ENCODE measurements at regions not wholly inside any gene's neighbourhood (a gene's known extent, or its start where the extent isn't known, plus 50 kb on each side); places are given as distances from the start of the nearest gene placed in this dataset.

DNA sequence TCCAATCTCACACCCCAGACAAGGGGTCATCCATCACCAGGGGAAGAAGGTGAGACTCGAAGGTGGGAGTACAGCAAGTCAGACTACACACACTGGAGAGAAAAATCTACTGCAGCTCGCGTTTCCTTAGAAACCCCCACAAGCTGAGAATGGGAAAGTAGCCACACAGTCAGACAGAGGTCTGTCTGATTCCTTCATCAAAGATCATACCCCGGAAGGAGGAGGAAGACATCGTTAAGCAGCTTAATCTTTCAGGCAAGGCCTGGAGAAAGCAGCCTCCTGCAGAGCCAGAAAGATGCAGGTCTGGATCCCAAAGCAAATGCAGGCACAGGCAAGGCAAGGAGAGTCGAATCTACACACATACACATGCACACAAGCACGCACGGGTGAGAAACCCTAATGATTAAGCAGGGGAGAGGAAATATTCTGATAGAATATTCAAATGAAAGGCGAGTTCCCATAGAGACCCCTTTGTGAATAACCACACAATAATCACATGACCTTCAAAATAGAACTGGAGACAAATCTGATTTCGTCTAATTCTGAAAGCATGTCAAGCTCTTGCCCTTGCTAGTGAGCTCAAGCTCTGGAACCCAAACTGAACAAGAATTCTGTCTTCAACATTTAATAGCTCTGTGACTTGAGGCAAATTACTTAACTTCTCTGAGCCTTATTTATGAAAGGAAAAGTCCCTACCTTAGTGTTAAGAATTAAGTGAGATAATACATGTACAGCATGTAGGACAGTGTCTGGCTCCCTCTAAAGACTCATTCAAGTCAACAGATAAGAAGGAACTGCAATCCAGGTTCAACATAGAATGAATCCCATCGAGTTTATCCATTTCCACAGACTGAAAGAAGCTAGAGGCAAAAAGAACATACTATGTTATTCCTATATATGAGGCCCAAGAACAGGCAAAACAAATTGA, 387.8 kb downstream of the OMA1 start:
- no peak for DNase-seq
- Histone ChIP-seq H3K4me3 (no peak overlapping the region), H3K27me3 (ENCODE audit: low read depth) (no peaks in the 10 kb centered on the region), H3K36me3 (no peaks in the 10 kb centered on the region), H3K27ac (no peak overlapping the region), H3K4me1 (no peaks in the 10 kb centered on the region), H3K9me3 (no peaks in the 10 kb centered on the region)
- TF ChIP-seq, protein P1, sequence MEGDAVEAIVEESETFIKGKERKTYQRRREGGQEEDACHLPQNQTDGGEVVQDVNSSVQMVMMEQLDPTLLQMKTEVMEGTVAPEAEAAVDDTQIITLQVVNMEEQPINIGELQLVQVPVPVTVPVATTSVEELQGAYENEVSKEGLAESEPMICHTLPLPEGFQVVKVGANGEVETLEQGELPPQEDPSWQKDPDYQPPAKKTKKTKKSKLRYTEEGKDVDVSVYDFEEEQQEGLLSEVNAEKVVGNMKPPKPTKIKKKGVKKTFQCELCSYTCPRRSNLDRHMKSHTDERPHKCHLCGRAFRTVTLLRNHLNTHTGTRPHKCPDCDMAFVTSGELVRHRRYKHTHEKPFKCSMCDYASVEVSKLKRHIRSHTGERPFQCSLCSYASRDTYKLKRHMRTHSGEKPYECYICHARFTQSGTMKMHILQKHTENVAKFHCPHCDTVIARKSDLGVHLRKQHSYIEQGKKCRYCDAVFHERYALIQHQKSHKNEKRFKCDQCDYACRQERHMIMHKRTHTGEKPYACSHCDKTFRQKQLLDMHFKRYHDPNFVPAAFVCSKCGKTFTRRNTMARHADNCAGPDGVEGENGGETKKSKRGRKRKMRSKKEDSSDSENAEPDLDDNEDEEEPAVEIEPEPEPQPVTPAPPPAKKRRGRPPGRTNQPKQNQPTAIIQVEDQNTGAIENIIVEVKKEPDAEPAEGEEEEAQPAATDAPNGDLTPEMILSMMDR (IDR thresholded peaks at IDR 0.05): no peak
- intact Hi-C loops (cut with DNase I): no loop called here
- no peak for ATAC-seq

DNA sequence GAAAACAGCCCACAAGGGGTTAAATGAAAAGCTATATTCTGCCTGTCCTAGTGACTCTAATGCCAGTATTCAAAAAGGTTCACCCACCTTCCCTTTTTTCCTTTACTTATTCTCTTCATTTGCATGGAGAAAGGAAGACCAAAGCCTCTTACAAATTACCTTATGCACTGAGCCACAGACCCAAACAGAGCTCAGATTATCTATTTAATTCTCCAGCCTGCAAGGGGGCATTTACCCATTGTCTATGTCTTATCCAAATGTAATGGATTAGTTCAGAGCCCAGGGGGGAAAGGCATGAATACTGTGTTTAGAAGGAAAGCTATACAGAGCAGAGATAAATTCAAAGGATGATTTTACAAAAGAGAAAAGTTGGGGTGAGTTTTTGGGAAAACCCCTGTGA, 388.5 kb downstream of the OMA1 start:
- Histone ChIP-seq H3K4me3 (no peak overlapping the region), H3K36me3 (no peaks in the 10 kb centered on the region), H3K27ac (no peak overlapping the region), H3K4me1 (no peaks in the 10 kb centered on the region), H3K9me3 (no peaks in the 10 kb centered on the region), H3K27me3 (ENCODE audit: low read depth) (no peaks in the 10 kb centered on the region)
- intact Hi-C loops (cut with DNase I): no loop called here
- no peak for ATAC-seq
- TF ChIP-seq, protein P1 (IDR thresholded peaks at IDR 0.05): no peak
- DNase-seq: no peak

DNA sequence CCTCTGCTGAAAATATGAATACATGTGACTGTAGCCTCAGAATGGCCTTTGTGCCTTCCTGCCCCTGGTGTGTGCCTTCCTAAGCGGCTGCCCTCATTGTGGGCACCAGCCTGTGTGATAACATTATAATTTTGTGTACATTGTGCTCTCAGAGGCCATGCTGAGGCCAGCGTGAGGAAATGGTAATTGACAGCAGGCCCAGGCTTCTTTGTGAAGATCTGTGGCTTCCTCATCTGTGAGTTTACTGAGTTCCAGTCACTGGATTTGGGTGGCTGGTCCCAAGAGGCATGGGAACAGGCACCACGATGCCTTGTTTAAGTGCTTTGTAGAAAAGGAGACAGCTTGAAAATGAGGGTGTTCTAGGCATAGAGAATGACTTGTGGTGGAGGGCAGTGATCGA, 389.3 kb downstream of the OMA1 start:
- Histone ChIP-seq H3K4me1 (no peaks in the 10 kb centered on the region), H3K36me3 (no peaks in the 10 kb centered on the region), H3K27me3 (ENCODE audit: low read depth) (no peaks in the 10 kb centered on the region), H3K27ac (no peak overlapping the region), H3K4me3 (no peak overlapping the region), H3K9me3 (no peaks in the 10 kb centered on the region)
- DNase-seq (no peak), ATAC-seq (no peak)
- TF ChIP-seq, protein P1 (IDR thresholded peaks at IDR 0.05): no peak
- intact Hi-C loops (cut with DNase I): no loop called here

DNA sequence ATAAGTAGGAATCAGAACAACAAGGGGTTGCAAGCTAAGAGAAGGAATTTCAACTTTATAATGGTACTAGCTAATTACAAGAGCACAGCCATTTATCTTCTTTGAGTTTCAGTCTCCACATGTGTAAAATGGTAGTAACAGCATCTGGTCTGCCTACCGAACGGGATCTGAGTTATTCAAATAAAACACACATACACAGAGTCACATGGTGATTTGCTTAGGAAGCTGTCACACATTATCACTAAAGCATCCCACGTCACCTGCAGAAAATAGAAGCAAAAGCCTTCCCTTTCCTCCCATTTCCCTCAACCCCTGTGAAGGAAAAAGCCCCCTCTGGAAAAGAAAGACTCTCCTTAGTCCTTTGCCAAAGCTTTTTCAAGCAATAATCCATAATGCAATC, 389.7 kb downstream of the OMA1 start:
- H3K4me1 ChIP-seq: no peaks in the 10 kb centered on the region
- no peak overlapping the region for H3K27ac ChIP-seq
- H3K4me3 ChIP-seq: no peak overlapping the region
- no peaks in the 10 kb centered on the region for H3K27me3 ChIP-seq (ENCODE audit: low read depth)
- intact Hi-C loops (cut with DNase I): no loop called here
- TF ChIP-seq, protein P1 (IDR thresholded peaks at IDR 0.05): no peak
- DNase-seq (no peak), ATAC-seq (no peak)
- H3K36me3 ChIP-seq: no peaks in the 10 kb centered on the region
- no peaks in the 10 kb centered on the region for H3K9me3 ChIP-seq

DNA sequence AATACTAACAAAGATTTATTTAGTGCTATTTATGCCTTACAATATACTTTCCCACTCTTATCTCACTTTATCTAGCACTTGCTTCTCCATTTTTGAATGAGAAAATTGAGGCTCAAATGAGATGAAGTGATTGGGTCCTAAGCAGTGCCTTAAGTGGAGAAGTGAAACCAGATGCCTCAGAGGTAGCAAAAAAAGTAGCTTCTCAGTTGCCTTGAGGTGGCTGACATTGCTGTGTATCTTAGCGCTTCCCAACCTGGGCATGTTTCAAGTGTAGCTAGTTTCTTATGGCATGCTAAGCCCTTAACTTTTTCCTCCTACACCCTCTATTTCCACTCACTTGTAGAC, 390.4 kb downstream of the OMA1 start:
- TF ChIP-seq, protein P1 (IDR thresholded peaks at IDR 0.05): no peak

More for the DNA sequence above, 390.4 kb downstream of the OMA1 start:
- Histone ChIP-seq H3K4me1 (no peaks in the 10 kb centered on the region), H3K4me3 (no peak overlapping the region), H3K9me3 (no peaks in the 10 kb centered on the region), H3K36me3 (no peaks in the 10 kb centered on the region), H3K27ac (no peak overlapping the region), H3K27me3 (ENCODE audit: low read depth) (no peaks in the 10 kb centered on the region)
- ATAC-seq: no peak
- DNase-seq: no peak
- intact Hi-C loops (cut with DNase I): no loop called here
